ENCODE measurements at regions not wholly inside any gene's neighbourhood (a gene's known extent, or its start where the extent isn't known, plus 50 kb on each side); places are given as distances from the start of the nearest gene placed in this dataset.
A peak's percentile ranks its signal among the peaks of the same experiment; 100 is the strongest.

DNA sequence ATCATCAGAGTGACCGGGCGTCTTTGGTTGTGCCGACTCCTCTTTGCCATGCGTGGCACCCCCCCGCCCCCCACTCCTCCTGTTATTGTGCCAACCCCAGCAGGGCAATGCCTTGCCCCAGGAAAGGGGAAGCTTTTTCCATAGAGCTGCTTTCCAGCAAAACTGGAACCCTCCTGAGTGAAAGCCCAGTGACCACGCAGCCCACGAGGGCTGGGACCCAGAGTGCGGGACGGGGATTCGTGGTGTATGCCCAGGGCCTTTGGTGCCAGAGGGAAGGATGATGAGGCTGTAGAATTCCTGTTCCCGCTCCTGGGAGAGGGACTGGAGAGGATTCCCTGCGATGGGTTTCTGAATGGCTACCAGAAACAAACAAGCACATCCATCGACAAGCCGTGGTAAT, 116.8 kb upstream of the BACH2 start:
- H3K4me3 ChIP-seq (ENCODE audit: low read depth, low read length) = peak overlapping the region; percentile 52
- H3K36me3 ChIP-seq = no peaks in the 10 kb centered on the region
- no peaks in the 10 kb centered on the region for H3K9me3 ChIP-seq
- H3K4me1 ChIP-seq = no peaks in the 10 kb centered on the region
- no peak for DNase-seq
- no peaks in the 10 kb centered on the region for H3K27me3 ChIP-seq
- TF ChIP-seq, protein P1, sequence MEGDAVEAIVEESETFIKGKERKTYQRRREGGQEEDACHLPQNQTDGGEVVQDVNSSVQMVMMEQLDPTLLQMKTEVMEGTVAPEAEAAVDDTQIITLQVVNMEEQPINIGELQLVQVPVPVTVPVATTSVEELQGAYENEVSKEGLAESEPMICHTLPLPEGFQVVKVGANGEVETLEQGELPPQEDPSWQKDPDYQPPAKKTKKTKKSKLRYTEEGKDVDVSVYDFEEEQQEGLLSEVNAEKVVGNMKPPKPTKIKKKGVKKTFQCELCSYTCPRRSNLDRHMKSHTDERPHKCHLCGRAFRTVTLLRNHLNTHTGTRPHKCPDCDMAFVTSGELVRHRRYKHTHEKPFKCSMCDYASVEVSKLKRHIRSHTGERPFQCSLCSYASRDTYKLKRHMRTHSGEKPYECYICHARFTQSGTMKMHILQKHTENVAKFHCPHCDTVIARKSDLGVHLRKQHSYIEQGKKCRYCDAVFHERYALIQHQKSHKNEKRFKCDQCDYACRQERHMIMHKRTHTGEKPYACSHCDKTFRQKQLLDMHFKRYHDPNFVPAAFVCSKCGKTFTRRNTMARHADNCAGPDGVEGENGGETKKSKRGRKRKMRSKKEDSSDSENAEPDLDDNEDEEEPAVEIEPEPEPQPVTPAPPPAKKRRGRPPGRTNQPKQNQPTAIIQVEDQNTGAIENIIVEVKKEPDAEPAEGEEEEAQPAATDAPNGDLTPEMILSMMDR (IDR thresholded peaks at IDR 0.05; ENCODE audit: low read depth, low read length) = no peak

- H3K36me3 ChIP-seq = no peaks in the 10 kb centered on the region
- no peaks in the 10 kb centered on the region for H3K27me3 ChIP-seq
- TF ChIP-seq, protein P1 (IDR thresholded peaks at IDR 0.05; ENCODE audit: low read depth, low read length) = no peak
- H3K4me3 ChIP-seq (ENCODE audit: low read depth, low read length) = no peak overlapping the region
- no peaks in the 10 kb centered on the region for H3K9me3 ChIP-seq
- H3K4me1 ChIP-seq = no peaks in the 10 kb centered on the region
- DNase-seq = no peak
Observed at GRCh38 chr6:90412538-90413369, 116.1 kb upstream of the BACH2 start.

GRCh38 chr6:90411292-90411781, 114.7 kb upstream of the BACH2 start:
- H3K4me3 ChIP-seq (ENCODE audit: low read depth, low read length) = no peak overlapping the region
- H3K36me3 ChIP-seq = no peaks in the 10 kb centered on the region
- H3K9me3 ChIP-seq = no peaks in the 10 kb centered on the region
- TF ChIP-seq, protein P1 (IDR thresholded peaks at IDR 0.05; ENCODE audit: low read depth, low read length) = no peak
- DNase-seq = no peak
- H3K4me1 ChIP-seq = no peaks in the 10 kb centered on the region
- H3K27me3 ChIP-seq = no peaks in the 10 kb centered on the region

- Histone ChIP-seq H3K4me1 (no peaks in the 10 kb centered on the region), H3K9me3 (no peaks in the 10 kb centered on the region), H3K36me3 (no peaks in the 10 kb centered on the region), H3K27me3 (no peaks in the 10 kb centered on the region), H3K4me3 (ENCODE audit: low read depth, low read length) (no peak overlapping the region)
- DNase-seq = no peak
- TF ChIP-seq, protein P1 (IDR thresholded peaks at IDR 0.05; ENCODE audit: low read depth, low read length) = no peak
Observed at GRCh38 chr6:90409700-90410099, 113.1 kb upstream of the BACH2 start.

GRCh38 chr6:90406957-90407356, 110.3 kb upstream of the BACH2 start:
- H3K36me3 ChIP-seq = no peaks in the 10 kb centered on the region
- H3K27me3 ChIP-seq = 0 out of 2 replicates have a peak, but pooled peaks cover 2% of the 10 kb centered on the region
- DNase-seq = no peak
- TF ChIP-seq, protein P1 (IDR thresholded peaks at IDR 0.05; ENCODE audit: low read depth, low read length) = no peak
- H3K4me1 ChIP-seq = no peaks in the 10 kb centered on the region
- no peak overlapping the region for H3K4me3 ChIP-seq (ENCODE audit: low read depth, low read length)
- H3K9me3 ChIP-seq = no peaks in the 10 kb centered on the region

- DNase-seq = no peak
- H3K4me1 ChIP-seq = no peaks in the 10 kb centered on the region
- TF ChIP-seq, protein P1 (IDR thresholded peaks at IDR 0.05; ENCODE audit: low read depth, low read length) = no peak
- H3K36me3 ChIP-seq = no peaks in the 10 kb centered on the region
- 0 out of 2 replicates have a peak, but pooled peaks cover 3% of the 10 kb centered on the region for H3K27me3 ChIP-seq
- H3K9me3 ChIP-seq = no peaks in the 10 kb centered on the region
- H3K4me3 ChIP-seq (ENCODE audit: low read depth, low read length) = no peak overlapping the region
Observed at GRCh38 chr6:90406142-90406794, 109.6 kb upstream of the BACH2 start.
